SK-N-SH (cell line): ENCODE measurements at regions not wholly inside any gene's neighbourhood (a gene's known extent, or its start where the extent isn't known, plus 50 kb on each side); places are given as distances from the start of the nearest gene placed in this dataset.

Source experiments
- CTCF ChIA-PET: fragments of 300-600, 350-600 bp; formaldehyde crosslinking; extraction: SDS; loops from one replicate; lab custom pipeline; 2021; lab: Yijun Ruan, JAX
- POLR2A ChIA-PET: fragments of 350-600 bp; sonication (Branson Sonifier 250); formaldehyde crosslinking; extraction: SDS; loops from one replicate; lab custom pipeline; 2020; ENCODE audit warnings: antibody characterized with exemption, inconsistent platforms; lab: Yijun Ruan, JAX
- DNase-seq: peaks from one replicate; pipeline ENCODE4 v3.0.0; 2012
- H2AFZ ChIP-seq: fragments of 200-600 bp; sonication (generic); 2 replicates; pipeline ENCODE4 v1.8.1; 2016; ENCODE audit warnings: antibody characterized with exemption, mild to moderate bottlenecking, low read depth
- H3F3A ChIP-seq: fragments of 200-600 bp; sonication (generic); replicated peaks from 2 replicates; pipeline ENCODE3; 2016; ENCODE audit warnings: antibody characterized with exemption, mild to moderate bottlenecking; ENCODE audit not compliant: insufficient read depth
- H3K27ac ChIP-seq, 2 experiments: fragments of 200-500 bp in 1 of 2; fragments of 200-600 bp in 1 of 2; sonication (Bioruptor generic) in 1 of 2; sonication (generic), shearing (Covaris generic) in 1 of 2; 2 replicates each; pipeline versions ENCODE4 v1.5.1 to v1.6.1; 2014 to 2016; ENCODE audit warnings: low read depth in 2 of 2, inconsistent platforms in 1 of 2, low read length in 1 of 2, mild to moderate bottlenecking in 1 of 2, mixed read lengths in 1 of 2
- H3K27me3 ChIP-seq: fragments of 200-600 bp; sonication (generic), shearing (Covaris generic); 2 replicates; pipeline ENCODE4 v1.6.1; 2016; ENCODE audit warnings: mixed run types; ENCODE audit not compliant: insufficient read depth
- H3K36me3 ChIP-seq, 2 experiments: fragments of 200-500 bp in 1 of 2; fragments of 200-600 bp in 1 of 2; sonication (Bioruptor generic) in 1 of 2; sonication (generic) in 1 of 2; replicated peaks in 1 of 2; 2 replicates each; pipeline versions ENCODE3 to v1.5.1; 2014 to 2016; ENCODE audit warnings: low read length in 1 of 2, mild to moderate bottlenecking in 1 of 2; ENCODE audit not compliant: insufficient read depth in 2 of 2, control insufficient read depth in 1 of 2
- H3K4me1 ChIP-seq, 2 experiments: fragments of 200-500 bp in 1 of 2; fragments of 200-600 bp in 1 of 2; sonication (Bioruptor generic) in 1 of 2; sonication (generic), shearing (Covaris generic) in 1 of 2; 2 replicates each; pipeline versions ENCODE4 v1.5.1 to v1.6.1; 2014 to 2016; ENCODE audit warnings: low read depth in 1 of 2, low read length in 1 of 2, mixed run types in 1 of 2; ENCODE audit not compliant: insufficient read depth in 2 of 2, control insufficient read depth in 1 of 2
- H3K4me2 ChIP-seq: fragments of 200-600 bp; sonication (generic), shearing (Covaris generic); 2 replicates; pipeline ENCODE4 v1.6.1; 2017; ENCODE audit warnings: mixed run types
- H3K4me3 ChIP-seq, 2 experiments: fragments of 200-500 bp in 1 of 2; fragments of 200-600 bp in 1 of 2; sonication (Bioruptor generic) in 1 of 2; sonication (generic), shearing (Covaris generic) in 1 of 2; 2 replicates each; pipeline versions ENCODE4 v1.5.1 to v1.8.1; 2014 to 2016; ENCODE audit warnings: low read depth in 2 of 2, inconsistent platforms in 1 of 2, low read length in 1 of 2, mild to moderate bottlenecking in 1 of 2, mixed read lengths in 1 of 2, moderate library complexity in 1 of 2
- H3K79me2 ChIP-seq: fragments of 200-600 bp; sonication (generic); 2 replicates; pipeline ENCODE4 v1.8.1; 2017; ENCODE audit warnings: mild to moderate bottlenecking; ENCODE audit not compliant: insufficient read depth
- H3K9ac ChIP-seq: fragments of 200-600 bp; sonication (generic); 2 replicates; pipeline ENCODE4 v1.6.1; 2017; ENCODE audit warnings: mixed run types
- H3K9me2 ChIP-seq: fragments of 200-600 bp; sonication (generic); 2 replicates; pipeline ENCODE4 v1.6.1; 2017; ENCODE audit warnings: mixed run types
- H3K9me3 ChIP-seq: fragments of 200-600 bp; sonication (generic); 2 replicates; pipeline ENCODE4 v1.6.1; 2017; ENCODE audit warnings: mixed run types, mild to moderate bottlenecking, moderate library complexity
- H4K20me1 ChIP-seq: fragments of 200-600 bp; sonication (generic); 2 replicates; pipeline ENCODE4 v1.6.1; 2017; ENCODE audit warnings: mild to moderate bottlenecking, mixed run types; ENCODE audit not compliant: insufficient read depth
- CTCF ChIP-seq: fragments of 200-600 bp; sonication (generic); IDR thresholded peaks from 2 replicates; pipeline ENCODE4 v1.6.1; 2017; ENCODE audit warnings: antibody characterized with exemption, mild to moderate bottlenecking, moderate library complexity
- ELF1 ChIP-seq: IDR thresholded peaks from 2 replicates; pipeline ENCODE4 v1.4.0; 2012
- EP300 ChIP-seq, 2 experiments: IDR thresholded peaks; 2 replicates each; pipeline versions ENCODE4 v1.4.0 to v1.6.1; 2012; ENCODE audit warnings: borderline replicate concordance in 1 of 2, low read depth in 1 of 2, low read length in 1 of 2
- EZH2phosphoT487 ChIP-seq: fragments of 200-600 bp; sonication (generic); IDR thresholded peaks from 2 replicates; pipeline ENCODE4 v1.6.1; 2017; ENCODE audit warnings: low read depth, mixed run types, mild to moderate bottlenecking, antibody characterized with exemption, moderate library complexity, borderline replicate concordance
- FOSL2 ChIP-seq: IDR thresholded peaks from 2 replicates; pipeline ENCODE4 v1.4.0; 2012; ENCODE audit warnings: low read depth, mild to moderate bottlenecking, moderate library complexity, borderline replicate concordance
- GABPA ChIP-seq: IDR thresholded peaks from 2 replicates; pipeline ENCODE4 v1.4.0; 2012; ENCODE audit warnings: low read depth, mild to moderate bottlenecking
- GATA2 ChIP-seq: sonication (generic); formaldehyde crosslinking; IDR thresholded peaks from 2 replicates; pipeline ENCODE4 v1.5.0; 2020; ENCODE audit warnings: mild to moderate bottlenecking, missing genetic modification reagents
- JUND ChIP-seq: IDR thresholded peaks from 2 replicates; pipeline ENCODE4 v1.4.0; 2012
- NRF1 ChIP-seq: IDR thresholded peaks from 2 replicates; pipeline ENCODE4 v1.6.1; 2012; ENCODE audit warnings: low read depth, mild to moderate bottlenecking, low read length
- POLR2AphosphoS5 ChIP-seq: IDR thresholded peaks from 2 replicates; pipeline ENCODE4 v1.6.1; 2012; ENCODE audit warnings: low read depth, low read length
- RAD21 ChIP-seq: IDR thresholded peaks from 2 replicates; pipeline ENCODE4 v1.6.1; 2012; ENCODE audit warnings: mild to moderate bottlenecking, low read length
- RCOR1 ChIP-seq: fragments of 150-350 bp; IDR thresholded peaks from 2 replicates; pipeline ENCODE4 v1.6.1; 2017; ENCODE audit warnings: antibody characterized with exemption, low read length
- REST ChIP-seq: IDR thresholded peaks from 2 replicates; pipeline ENCODE4 v1.6.1; 2012; ENCODE audit warnings: mild to moderate bottlenecking, low read depth, low read length, moderate library complexity
- RFX5 ChIP-seq: IDR thresholded peaks from 2 replicates; pipeline ENCODE4 v1.6.1; 2012; ENCODE audit warnings: mild to moderate bottlenecking, improper control_type of control experiment, low read length
- SMC3 ChIP-seq: IDR thresholded peaks from 2 replicates; pipeline ENCODE4 v1.6.1; 2012; ENCODE audit warnings: low read depth, low read length, improper control_type of control experiment
- TAF1 ChIP-seq: IDR thresholded peaks from 2 replicates; pipeline ENCODE4 v1.6.1; 2012; ENCODE audit warnings: low read depth, mild to moderate bottlenecking, low read length, moderate library complexity, borderline replicate concordance
- YY1 ChIP-seq: IDR thresholded peaks from 2 replicates; pipeline ENCODE4 v1.4.0; 2012; ENCODE audit warnings: low read depth, mild to moderate bottlenecking
- WGBS: methylation state at CpG from one replicate; pipeline ENCODE4 v1.1.6; 2017; ENCODE audit warnings: low lambda C conversion rate; 5-methylcytosine and 5-hydroxymethylcytosine counted together
- TF ChIP-seq, protein P1 (sequence below): fragments of 150-350 bp; IDR thresholded peaks from 2 replicates; pipeline ENCODE4 v1.6.1; 2017; ENCODE audit warnings: antibody characterized with exemption, low read length, low read depth, borderline replicate concordance
- TF ChIP-seq, protein P2 (sequence below): IDR thresholded peaks from 2 replicates; pipeline ENCODE4 v1.4.0; 2012; ENCODE audit warnings: low read depth
- TF ChIP-seq, protein P3 (sequence below): IDR thresholded peaks from 2 replicates; pipeline ENCODE4; 2012

DNA sequence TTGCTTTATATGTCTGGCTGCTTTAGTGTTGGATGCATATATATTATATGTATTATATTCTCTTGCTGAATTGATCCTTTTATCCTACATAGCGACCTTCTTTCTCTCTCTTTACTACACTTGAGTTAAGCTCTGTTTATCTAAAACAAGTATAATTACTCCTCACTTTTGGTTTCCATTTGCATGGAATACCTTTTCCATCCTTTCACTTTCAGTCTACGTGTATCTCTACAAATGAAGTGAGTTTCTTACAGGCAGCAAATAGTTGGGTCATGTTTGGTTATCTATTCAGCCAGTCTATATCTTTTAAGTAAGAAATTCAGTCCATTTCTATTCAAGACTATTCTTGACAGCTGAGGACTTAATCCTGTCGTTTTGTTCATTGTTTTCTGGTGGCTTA, 167.5 kb upstream of the USP38 start (continued):
- no peak for TF ChIP-seq POLR2AphosphoS5
- no peak for TF ChIP-seq CTCF
- TF ChIP-seq, protein P1, sequence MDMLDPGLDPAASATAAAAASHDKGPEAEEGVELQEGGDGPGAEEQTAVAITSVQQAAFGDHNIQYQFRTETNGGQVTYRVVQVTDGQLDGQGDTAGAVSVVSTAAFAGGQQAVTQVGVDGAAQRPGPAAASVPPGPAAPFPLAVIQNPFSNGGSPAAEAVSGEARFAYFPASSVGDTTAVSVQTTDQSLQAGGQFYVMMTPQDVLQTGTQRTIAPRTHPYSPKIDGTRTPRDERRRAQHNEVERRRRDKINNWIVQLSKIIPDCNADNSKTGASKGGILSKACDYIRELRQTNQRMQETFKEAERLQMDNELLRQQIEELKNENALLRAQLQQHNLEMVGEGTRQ = no peak
- TF ChIP-seq, protein P2, sequence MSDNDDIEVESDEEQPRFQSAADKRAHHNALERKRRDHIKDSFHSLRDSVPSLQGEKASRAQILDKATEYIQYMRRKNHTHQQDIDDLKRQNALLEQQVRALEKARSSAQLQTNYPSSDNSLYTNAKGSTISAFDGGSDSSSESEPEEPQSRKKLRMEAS = no peak
- TF ChIP-seq, all 33 proteins: peak for 0

- no peak overlapping the region for H3K4me2 ChIP-seq
- no peak overlapping the region for H2AFZ ChIP-seq
- no peak overlapping the region for H3K27ac ChIP-seq
- no peaks in the 10 kb centered on the region for H4K20me1 ChIP-seq
- no peaks in the 10 kb centered on the region for H3K79me2 ChIP-seq
- H3K4me1 ChIP-seq = no peaks in the 10 kb centered on the region; a peak in 1 of 4 replicates
- H3K9me2 ChIP-seq = no peaks in the 10 kb centered on the region
- H3K27me3 ChIP-seq = no peaks in the 10 kb centered on the region
- no peak for DNase-seq
- no peaks in the 10 kb centered on the region for H3F3A ChIP-seq
- TF ChIP-seq GATA2 (CRISPR knock-in tag) = no peak
- no peak for TF ChIP-seq FOSL2
- TF ChIP-seq, protein P1 = no peak
- TF ChIP-seq NRF1 = no peak
- TF ChIP-seq SMC3 = no peak
- TF ChIP-seq REST = no peak
- no peak for TF ChIP-seq RAD21
- TF ChIP-seq TAF1 = no peak
- TF ChIP-seq YY1 = no peak
- no peak for TF ChIP-seq JUND
- no peak for TF ChIP-seq EZH2phosphoT487
- TF ChIP-seq, protein P3, sequence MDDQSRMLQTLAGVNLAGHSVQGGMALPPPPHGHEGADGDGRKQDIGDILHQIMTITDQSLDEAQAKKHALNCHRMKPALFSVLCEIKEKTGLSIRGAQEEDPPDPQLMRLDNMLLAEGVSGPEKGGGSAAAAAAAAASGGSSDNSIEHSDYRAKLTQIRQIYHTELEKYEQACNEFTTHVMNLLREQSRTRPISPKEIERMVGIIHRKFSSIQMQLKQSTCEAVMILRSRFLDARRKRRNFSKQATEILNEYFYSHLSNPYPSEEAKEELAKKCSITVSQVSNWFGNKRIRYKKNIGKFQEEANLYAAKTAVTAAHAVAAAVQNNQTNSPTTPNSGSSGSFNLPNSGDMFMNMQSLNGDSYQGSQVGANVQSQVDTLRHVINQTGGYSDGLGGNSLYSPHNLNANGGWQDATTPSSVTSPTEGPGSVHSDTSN = no peak
- TF ChIP-seq ELF1 = no peak
- TF ChIP-seq, protein P2 = no peak
- TF ChIP-seq EP300 (IDR thresholded peaks at IDR 0.05; ENCODE audit: borderline replicate concordance in 1 of 2, low read depth in 1 of 2, low read length in 1 of 2) = no peak
- no peak for TF ChIP-seq RCOR1
- no peak for TF ChIP-seq GABPA
- TF ChIP-seq RFX5 = no peak
- 75% methylated on average over 2 of the region's 4 CpGs for WGBS
- H3K4me3 ChIP-seq = no peak overlapping the region
- POLR2A ChIA-PET = no interaction called here
- CTCF ChIA-PET = interaction anchor here (0.8 kb wide), 1 partner anchor 9 kb away, joined by 3 read pairs; no protein-coding TSS in a partner anchor
- no peaks in the 10 kb centered on the region for H3K9me3 ChIP-seq
- no peaks in the 10 kb centered on the region for H3K36me3 ChIP-seq
- H3K9ac ChIP-seq = no peak overlapping the region
Measured at GRCh38 chr4:143019351-143019750, 165.4 kb upstream of the USP38 start.
